GM12864 (cell line): ENCODE measurements at regions not wholly inside any gene's neighbourhood (a gene's known extent, or its start where the extent isn't known, plus 50 kb on each side); places are given as distances from the start of the nearest gene placed in this dataset.

Experiments
- DNase-seq: peaks from one replicate; pipeline ENCODE4 v3.0.0-alpha.2; 2011; ENCODE audit warnings: low read depth
- H3K4me3 ChIP-seq: 2 replicates; pipeline ENCODE4 v1.5.1; 2011; ENCODE audit warnings: mild to moderate bottlenecking, low read depth, low read length, control low read depth
- TF ChIP-seq, protein P1 (sequence below): IDR thresholded peaks from 2 replicates; pipeline ENCODE4 v1.5.1; 2011; ENCODE audit warnings: low read depth, mild to moderate bottlenecking, moderate library complexity, low read length, control low read depth, inconsistent platforms; ENCODE audit errors: missing control alignments

- TF ChIP-seq, protein P1, sequence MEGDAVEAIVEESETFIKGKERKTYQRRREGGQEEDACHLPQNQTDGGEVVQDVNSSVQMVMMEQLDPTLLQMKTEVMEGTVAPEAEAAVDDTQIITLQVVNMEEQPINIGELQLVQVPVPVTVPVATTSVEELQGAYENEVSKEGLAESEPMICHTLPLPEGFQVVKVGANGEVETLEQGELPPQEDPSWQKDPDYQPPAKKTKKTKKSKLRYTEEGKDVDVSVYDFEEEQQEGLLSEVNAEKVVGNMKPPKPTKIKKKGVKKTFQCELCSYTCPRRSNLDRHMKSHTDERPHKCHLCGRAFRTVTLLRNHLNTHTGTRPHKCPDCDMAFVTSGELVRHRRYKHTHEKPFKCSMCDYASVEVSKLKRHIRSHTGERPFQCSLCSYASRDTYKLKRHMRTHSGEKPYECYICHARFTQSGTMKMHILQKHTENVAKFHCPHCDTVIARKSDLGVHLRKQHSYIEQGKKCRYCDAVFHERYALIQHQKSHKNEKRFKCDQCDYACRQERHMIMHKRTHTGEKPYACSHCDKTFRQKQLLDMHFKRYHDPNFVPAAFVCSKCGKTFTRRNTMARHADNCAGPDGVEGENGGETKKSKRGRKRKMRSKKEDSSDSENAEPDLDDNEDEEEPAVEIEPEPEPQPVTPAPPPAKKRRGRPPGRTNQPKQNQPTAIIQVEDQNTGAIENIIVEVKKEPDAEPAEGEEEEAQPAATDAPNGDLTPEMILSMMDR, result no peak
- no peak for DNase-seq
- no peak overlapping the region for H3K4me3 ChIP-seq
Measured at GRCh38 chr4:156413239-156414135, 459.8 kb upstream of the CTSO start.

DNA sequence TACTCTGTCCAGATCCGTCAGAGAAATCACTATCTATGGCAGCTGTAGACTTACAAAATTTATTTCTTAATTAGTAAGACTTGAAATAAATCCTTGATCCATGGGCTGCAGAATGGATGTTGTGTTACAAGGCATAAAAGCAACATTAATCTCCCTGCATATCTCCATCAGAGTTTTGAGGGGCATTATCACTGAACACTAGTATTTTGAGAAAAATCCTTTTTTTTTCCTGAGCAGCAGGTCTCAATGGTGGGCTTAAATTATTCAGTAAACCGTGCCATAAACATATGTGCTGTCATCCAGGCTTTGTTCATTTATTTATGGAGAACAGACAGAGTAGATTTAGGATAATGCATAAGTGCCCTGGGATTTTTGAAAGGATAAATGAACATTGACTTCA is 457.9 kb upstream of the CTSO start:
- no peak for DNase-seq
- no peak overlapping the region for H3K4me3 ChIP-seq
- TF ChIP-seq, protein P1, result no peak

DNA sequence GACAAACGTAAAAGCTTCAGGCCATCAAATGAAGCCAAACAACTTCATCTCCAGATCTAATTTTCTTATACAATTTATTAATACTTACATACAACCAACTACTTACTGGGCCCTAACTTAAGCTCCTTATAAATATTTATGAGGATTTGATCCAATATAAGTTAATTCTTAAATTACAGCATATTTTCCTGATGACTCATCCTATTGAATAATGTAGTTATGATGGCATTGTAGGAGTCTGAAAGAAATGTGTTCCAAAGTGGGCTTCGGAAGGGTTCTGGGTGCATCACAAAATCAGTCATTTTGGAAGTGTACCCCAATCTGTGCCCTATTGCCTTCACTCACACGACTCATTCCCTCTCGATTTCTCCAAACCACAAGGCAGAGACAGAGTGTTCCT is 455.1 kb upstream of the CTSO start:
- TF ChIP-seq, protein P1, result no peak
- no peak overlapping the region for H3K4me3 ChIP-seq
- DNase-seq, result no peak

DNA sequence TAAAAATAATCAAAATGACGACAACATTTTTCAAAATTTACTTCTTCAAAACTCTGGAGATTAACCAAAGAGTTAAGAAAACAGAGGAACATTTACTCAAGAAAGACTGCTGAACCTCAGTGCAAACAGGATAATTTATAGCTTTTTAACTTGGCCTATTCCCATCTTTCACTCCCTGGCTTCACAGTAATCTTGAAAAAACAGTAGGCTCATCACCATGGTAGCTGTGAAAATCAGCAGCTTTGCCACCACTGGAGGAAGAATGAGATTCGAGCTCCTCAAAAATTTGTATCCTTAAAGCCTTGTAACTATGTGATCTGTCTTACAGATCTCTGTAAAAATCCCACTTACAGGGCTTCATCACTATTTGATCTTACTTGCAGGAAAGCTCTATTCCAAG is 447.7 kb upstream of the CTSO start:
- TF ChIP-seq, protein P1, result no peak
- no peak for DNase-seq
- no peak overlapping the region for H3K4me3 ChIP-seq

DNA sequence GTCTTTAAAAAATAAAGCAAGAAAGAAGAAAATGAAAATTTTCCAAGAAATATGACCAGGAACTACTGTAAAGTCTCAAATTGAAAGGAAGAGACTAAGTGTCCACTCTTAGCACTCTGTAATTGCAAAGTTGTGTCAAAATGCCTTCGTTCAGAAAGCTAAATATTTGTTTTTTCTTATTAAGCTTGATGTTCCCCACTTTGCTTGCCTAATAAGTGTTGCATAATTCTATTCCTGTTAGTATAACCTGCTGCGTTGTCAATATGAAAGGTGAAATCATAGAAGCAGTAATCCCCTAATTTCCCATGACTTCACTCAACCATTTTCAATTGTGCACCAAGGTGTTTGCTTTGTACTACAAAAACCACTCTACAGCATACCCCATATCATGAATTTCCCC is 442.9 kb upstream of the CTSO start:
- TF ChIP-seq, protein P1, result no peak

DNA sequence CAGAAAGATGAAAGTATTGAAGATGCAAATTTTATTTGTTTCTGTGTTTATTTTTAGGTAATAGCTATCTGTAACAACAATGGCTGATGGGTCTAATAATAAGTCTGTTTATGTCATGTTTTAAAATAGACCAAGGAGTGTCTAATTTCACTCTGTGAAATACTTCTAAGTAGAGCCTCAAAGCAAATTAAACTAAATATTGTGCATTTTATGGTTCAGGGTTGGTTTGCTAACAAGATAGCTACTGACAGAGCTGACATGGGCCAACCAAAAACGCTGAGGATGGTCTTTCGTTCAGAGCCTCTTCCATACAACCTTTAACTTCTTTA is 437.6 kb upstream of the CTSO start:
- H3K4me3 ChIP-seq, result no peak overlapping the region
- DNase-seq, result no peak
- TF ChIP-seq, protein P1, result no peak

More for the DNA sequence above, 442.9 kb upstream of the CTSO start:
- DNase-seq, result no peak
- no peak overlapping the region for H3K4me3 ChIP-seq

- H3K4me3 ChIP-seq, result no peak overlapping the region
- no peak for DNase-seq
- TF ChIP-seq, protein P1, result no peak
Measured at GRCh38 chr4:156390599-156391324, 437.1 kb upstream of the CTSO start.
